Sigmoid colon (tissue), 6 donors: ENCODE measurements at regions not wholly inside any gene's neighbourhood (a gene's known extent, or its start where the extent isn't known, plus 50 kb on each side); places are given as distances from the start of the nearest gene placed in this dataset.

Experiments used
- DNase-seq: peaks from one replicate; pipeline ENCODE4 v3.0.0-alpha.2; 2019
- H3K27ac ChIP-seq, 4 donors: fragments of 200-600 bp; sonication (generic); one replicate each; pipeline ENCODE4 v1.5.1; 2016 to 2019; ENCODE audit warnings: mild to moderate bottlenecking in 1 of 4
- H3K27me3 ChIP-seq, 3 donors: fragments of 200-600 bp; sonication (generic); one replicate each; pipeline ENCODE4 v1.5.1; 2019; ENCODE audit warnings: mild to moderate bottlenecking in 1 of 3
- H3K36me3 ChIP-seq, 4 donors: fragments of 200-600 bp; sonication (generic); one replicate each; pipeline ENCODE4 v1.5.1; 2016 to 2019
- H3K4me1 ChIP-seq, 4 donors: fragments of 200-600 bp; sonication (generic); one replicate each; pipeline ENCODE4 v1.5.1; 2017 to 2019
- H3K4me3 ChIP-seq, 4 donors: fragments of 200-600 bp; sonication (generic); one replicate each; pipeline ENCODE4 v1.5.1; 2017 to 2019; ENCODE audit warnings: mild to moderate bottlenecking in 2 of 4, moderate library complexity in 1 of 4
- H3K9me3 ChIP-seq, 4 donors: fragments of 200-600 bp in 3 of 4; sonication (generic) in 3 of 4; one replicate each; pipeline versions ENCODE4 v1.5.1 to v1.6.1; 2013 to 2019
- EP300 ChIP-seq, 4 donors: sonication (generic); formaldehyde crosslinking; IDR thresholded peaks; one replicate each; pipeline ENCODE4 v1.6.1; 2017; ENCODE audit warnings: antibody characterized with exemption in 4 of 4
- POLR2A ChIP-seq, 2 donors: fragments of 450-650 bp; IDR thresholded peaks; one replicate each; pipeline ENCODE4 v1.6.1; 2016; ENCODE audit warnings: antibody characterized with exemption in 2 of 2, mild to moderate bottlenecking in 2 of 2, moderate library complexity in 2 of 2
- POLR2AphosphoS5 ChIP-seq, 4 donors: sonication (generic); formaldehyde crosslinking; IDR thresholded peaks; one replicate each; pipeline ENCODE4 v1.6.1; 2017; ENCODE audit warnings: antibody characterized with exemption in 4 of 4
- WGBS, 2 donors: extraction: QIAGEN DNeasy Blood & Tissue Kit; methylation state at CpG; one replicate each; pipeline ENCODE4 v1.1.7; 2013; 5-methylcytosine and 5-hydroxymethylcytosine counted together
- intact Hi-C: fragments of 100-400 bp; cut with DNase I; formaldehyde crosslinking; loops from one replicate; pipeline ENCODE4 v1.15.1; 2023
- TF ChIP-seq, protein P1 (sequence below), 4 experiments: fragments of 450-650 bp in 3 of 4; fragments of 200-600 bp in 1 of 4; IDR thresholded peaks; one replicate each; pipeline ENCODE4 v1.5.1; 2016 to 2019; ENCODE audit warnings: antibody characterized with exemption in 4 of 4, mild to moderate bottlenecking in 3 of 4, moderate library complexity in 2 of 4
- donor health status: healthy with polysubstance abuse.
- donor health status: healthy.

DNA sequence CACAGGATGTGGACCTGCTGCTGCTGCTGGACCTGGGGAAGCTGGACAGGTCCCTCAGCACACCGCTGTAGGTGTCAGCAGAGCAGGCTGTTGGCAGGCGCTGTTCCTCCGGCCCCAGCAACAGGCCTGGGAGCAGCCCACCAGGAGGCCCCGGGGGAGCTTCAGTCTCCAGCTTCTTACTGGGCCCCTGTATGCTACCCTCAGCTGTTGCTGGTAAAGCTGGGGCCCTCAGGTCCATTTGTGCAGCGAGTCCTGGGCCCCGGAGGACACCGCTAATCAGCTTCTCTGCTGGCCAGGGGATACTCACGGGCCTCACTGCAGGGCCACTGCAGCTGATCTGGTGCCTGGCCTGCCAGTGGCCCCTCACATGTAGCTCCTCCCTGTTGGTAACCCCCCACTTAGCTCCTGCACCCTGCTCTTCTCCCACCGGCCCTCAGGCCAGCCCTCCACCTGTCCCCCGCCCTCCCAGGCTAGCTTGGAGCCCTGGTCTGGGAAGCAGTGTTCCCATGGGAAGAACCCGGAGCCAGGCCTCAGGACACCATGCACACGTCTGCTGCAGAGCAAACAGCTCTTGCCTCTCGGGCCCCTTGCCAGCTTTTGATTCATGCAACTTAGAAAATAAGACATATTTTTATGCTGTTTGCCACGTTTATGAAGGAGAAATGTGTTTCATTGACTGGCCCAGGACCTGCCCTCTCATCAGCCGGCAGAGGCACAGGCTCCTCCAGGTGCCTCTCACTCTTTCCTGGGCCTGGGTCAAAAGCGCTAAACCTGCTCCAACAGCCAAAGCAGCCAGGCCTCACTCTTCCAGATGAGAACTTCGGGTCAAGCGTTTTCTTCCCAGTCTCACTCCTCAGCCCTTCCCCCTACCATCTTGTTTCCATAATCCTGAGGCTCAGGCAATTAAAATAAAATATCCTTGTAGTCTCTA, 61.0 kb upstream of the ADAMTS2 start:
- no peak for TF ChIP-seq EP300 (IDR thresholded peaks at IDR 0.05)
- H3K9me3 ChIP-seq, result no peaks in the 10 kb centered on the region
- no peaks in the 10 kb centered on the region for H3K36me3 ChIP-seq
- H3K4me3 ChIP-seq, result no peak overlapping the region
- peaks cover 0 to 22% (median 11%) of the 10 kb centered on the region in 4 donors for H3K4me1 ChIP-seq
- intact Hi-C loops, result no loop called here
- no peaks in the 10 kb centered on the region for H3K27me3 ChIP-seq
- H3K27ac ChIP-seq, result peak overlapping the region in 1 of 4 donors; percentile 51
- WGBS, 2 donors, result 70 to 76% methylated on average over 18 of the region's 18 CpGs
- no peak for DNase-seq

DNA sequence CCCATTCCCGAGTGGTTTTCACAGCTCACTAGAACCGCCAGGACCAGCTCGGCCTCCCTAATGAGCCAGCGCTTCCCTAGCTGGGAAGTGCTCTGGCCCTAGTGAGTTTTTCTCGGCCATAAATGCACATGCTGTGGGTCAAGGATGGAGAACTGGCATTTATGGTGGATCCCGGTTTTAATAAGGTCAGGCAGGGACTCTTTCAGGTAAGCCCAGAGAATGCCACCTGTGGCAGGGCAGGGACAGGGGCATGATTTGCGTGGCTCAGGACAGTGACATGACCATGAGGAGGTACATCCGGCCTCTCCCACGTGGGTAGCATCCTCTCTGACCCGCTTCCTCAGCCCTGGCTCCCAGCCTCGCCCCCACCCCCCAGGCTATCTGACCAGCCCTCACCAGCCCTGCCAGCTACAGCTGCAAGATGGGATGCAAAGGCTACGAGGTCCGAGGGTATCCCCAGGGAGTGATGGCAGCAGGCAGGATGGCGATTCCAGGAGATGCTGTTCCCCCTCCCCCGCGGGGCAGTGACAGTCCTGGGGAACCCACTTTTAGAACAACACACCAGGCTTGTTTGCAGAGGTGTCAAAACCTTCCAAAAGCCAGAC, 60.3 kb upstream of the ADAMTS2 start:
- no peak for DNase-seq
- H3K4me1 ChIP-seq, result peaks cover 0 to 22% (median 11%) of the 10 kb centered on the region in 4 donors
- no peak for TF ChIP-seq EP300 (IDR thresholded peaks at IDR 0.05)
- TF ChIP-seq POLR2A (IDR thresholded peaks at IDR 0.05), result no peak
- TF ChIP-seq, protein P1, sequence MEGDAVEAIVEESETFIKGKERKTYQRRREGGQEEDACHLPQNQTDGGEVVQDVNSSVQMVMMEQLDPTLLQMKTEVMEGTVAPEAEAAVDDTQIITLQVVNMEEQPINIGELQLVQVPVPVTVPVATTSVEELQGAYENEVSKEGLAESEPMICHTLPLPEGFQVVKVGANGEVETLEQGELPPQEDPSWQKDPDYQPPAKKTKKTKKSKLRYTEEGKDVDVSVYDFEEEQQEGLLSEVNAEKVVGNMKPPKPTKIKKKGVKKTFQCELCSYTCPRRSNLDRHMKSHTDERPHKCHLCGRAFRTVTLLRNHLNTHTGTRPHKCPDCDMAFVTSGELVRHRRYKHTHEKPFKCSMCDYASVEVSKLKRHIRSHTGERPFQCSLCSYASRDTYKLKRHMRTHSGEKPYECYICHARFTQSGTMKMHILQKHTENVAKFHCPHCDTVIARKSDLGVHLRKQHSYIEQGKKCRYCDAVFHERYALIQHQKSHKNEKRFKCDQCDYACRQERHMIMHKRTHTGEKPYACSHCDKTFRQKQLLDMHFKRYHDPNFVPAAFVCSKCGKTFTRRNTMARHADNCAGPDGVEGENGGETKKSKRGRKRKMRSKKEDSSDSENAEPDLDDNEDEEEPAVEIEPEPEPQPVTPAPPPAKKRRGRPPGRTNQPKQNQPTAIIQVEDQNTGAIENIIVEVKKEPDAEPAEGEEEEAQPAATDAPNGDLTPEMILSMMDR (IDR thresholded peaks at IDR 0.05), result no peak
- TF ChIP-seq POLR2AphosphoS5 (IDR thresholded peaks at IDR 0.05), result no peak
- no peak overlapping the region for H3K4me3 ChIP-seq
- no peak overlapping the region for H3K27ac ChIP-seq
- H3K9me3 ChIP-seq, result no peaks in the 10 kb centered on the region
- H3K36me3 ChIP-seq, result no peaks in the 10 kb centered on the region
- WGBS, 2 donors, result 77 to 86% methylated on average over 16 of the region's 16 CpGs
- intact Hi-C loops, result no loop called here
- no peaks in the 10 kb centered on the region for H3K27me3 ChIP-seq

DNA sequence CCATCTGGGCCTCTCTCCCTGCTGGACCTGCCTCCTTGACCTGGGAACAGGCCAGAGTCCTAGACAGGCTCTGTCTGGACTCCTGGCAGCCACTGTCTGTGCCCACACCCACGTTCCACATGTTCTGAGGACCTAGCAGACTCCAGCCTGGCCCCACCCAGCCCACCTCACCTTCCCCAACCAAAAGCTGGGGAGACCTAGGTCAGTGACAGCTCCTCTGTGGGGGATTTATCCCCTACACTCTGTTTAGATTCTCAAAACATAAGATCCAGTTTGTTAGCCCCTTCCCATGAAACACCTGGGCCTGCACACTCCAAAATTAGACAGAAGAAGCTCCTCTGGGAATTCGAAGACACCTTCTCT, 59.8 kb upstream of the ADAMTS2 start:
- H3K4me1 ChIP-seq, result peaks cover 0 to 22% (median 11%) of the 10 kb centered on the region in 4 donors
- TF ChIP-seq POLR2A (IDR thresholded peaks at IDR 0.05), result no peak
- TF ChIP-seq EP300 (IDR thresholded peaks at IDR 0.05), result no peak
- TF ChIP-seq, protein P1 (IDR thresholded peaks at IDR 0.05), result no peak
- no peak for TF ChIP-seq POLR2AphosphoS5 (IDR thresholded peaks at IDR 0.05)
- no peaks in the 10 kb centered on the region for H3K27me3 ChIP-seq
- H3K4me3 ChIP-seq, result no peak overlapping the region
- peaks cover 0 to 2% (median 2%) of the 10 kb centered on the region in 4 donors for H3K9me3 ChIP-seq
- no peaks in the 10 kb centered on the region for H3K36me3 ChIP-seq
- intact Hi-C loops, result no loop called here
- H3K27ac ChIP-seq, result no peak overlapping the region
- DNase-seq, result no peak
- 48 to 65% methylated on average over 2 of the region's 2 CpGs for WGBS, 2 donors

DNA sequence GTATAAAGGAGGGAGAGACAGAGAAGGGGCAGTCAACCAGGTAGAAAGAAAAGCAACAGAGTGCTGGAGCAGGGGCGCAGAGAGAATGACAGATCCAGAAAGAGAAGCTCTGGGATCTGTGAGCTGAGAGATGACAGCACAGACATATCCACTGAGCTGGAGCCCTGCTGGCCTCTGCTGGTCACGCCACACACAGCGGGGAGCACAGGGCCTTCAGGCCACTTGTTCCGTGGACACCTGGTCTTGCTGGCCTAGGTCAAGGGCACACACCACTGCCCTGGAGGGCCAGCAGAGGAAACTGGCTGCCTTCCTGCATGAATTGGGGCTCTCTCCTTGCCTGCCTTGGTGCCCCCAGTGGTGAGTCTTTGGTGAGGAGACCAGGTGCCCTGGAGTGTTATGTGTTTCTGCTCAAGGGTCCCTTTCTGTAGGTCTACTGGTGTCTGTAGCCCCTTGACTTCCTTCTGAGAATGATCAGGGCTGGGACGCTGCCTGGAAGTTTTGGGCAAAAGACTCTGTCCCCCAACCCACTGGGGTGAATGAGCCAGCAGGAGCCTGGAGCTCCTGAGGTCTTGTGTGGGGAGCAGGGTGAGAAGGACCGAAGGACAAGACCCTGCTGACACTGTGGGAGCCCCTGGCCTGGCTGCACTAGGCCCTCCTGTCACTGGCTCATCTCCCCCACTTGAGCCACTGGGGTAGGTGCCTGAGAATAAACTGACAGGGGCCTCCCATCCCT, 59.2 kb upstream of the ADAMTS2 start:
- no peaks in the 10 kb centered on the region for H3K36me3 ChIP-seq
- H3K4me1 ChIP-seq, result peaks cover 0 to 22% (median 11%) of the 10 kb centered on the region in 4 donors
- no peak overlapping the region for H3K4me3 ChIP-seq
- WGBS, 2 donors, result 76 to 88% methylated on average over 6 of the region's 6 CpGs
- H3K27ac ChIP-seq, result no peak overlapping the region
- no peak for TF ChIP-seq POLR2A (IDR thresholded peaks at IDR 0.05)
- no peak for TF ChIP-seq EP300 (IDR thresholded peaks at IDR 0.05)
- TF ChIP-seq, protein P1 (IDR thresholded peaks at IDR 0.05), result no peak
- no peak for TF ChIP-seq POLR2AphosphoS5 (IDR thresholded peaks at IDR 0.05)
- intact Hi-C loops, result no loop called here
- no peaks in the 10 kb centered on the region for H3K27me3 ChIP-seq
- peaks cover 0 to 3% (median 2%) of the 10 kb centered on the region in 4 donors for H3K9me3 ChIP-seq
- DNase-seq, result no peak
